Fibroblast of skin of back (primary cell): ENCODE measurements at regions not wholly inside any gene's neighbourhood (a gene's known extent, or its start where the extent isn't known, plus 50 kb on each side); places are given as distances from the start of the nearest gene placed in this dataset.
"Not testable (repeated sequence)": the region's sequence is repeated elsewhere in the genome, so short reads cannot be mapped to it uniquely, and the experiment has no call there.

Experiments
- DNase-seq: peaks from one replicate; pipeline ENCODE4 v3.0.0-alpha.2; 2013

DNA sequence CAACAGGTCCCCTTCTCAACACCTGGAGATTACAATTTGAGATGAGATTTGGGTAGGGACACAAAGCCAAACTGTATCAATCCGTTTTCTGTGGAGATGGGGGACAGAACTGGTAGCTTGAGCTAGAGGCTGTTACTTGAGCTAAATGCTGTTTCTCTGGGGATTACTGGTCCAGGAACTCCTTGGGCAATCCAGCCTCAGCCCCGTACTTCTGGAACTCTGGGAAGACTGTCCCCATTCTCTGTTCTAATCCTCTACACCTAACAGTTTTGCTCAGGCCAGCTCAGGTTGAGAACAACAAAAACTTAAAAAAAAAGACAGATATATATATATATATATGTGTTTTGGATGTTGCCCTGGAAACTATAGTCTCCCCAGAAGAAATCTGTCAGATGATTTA, 255.0 kb downstream of the GOLGA6L6 start:
- not testable (repeated sequence) for DNase-seq

DNA sequence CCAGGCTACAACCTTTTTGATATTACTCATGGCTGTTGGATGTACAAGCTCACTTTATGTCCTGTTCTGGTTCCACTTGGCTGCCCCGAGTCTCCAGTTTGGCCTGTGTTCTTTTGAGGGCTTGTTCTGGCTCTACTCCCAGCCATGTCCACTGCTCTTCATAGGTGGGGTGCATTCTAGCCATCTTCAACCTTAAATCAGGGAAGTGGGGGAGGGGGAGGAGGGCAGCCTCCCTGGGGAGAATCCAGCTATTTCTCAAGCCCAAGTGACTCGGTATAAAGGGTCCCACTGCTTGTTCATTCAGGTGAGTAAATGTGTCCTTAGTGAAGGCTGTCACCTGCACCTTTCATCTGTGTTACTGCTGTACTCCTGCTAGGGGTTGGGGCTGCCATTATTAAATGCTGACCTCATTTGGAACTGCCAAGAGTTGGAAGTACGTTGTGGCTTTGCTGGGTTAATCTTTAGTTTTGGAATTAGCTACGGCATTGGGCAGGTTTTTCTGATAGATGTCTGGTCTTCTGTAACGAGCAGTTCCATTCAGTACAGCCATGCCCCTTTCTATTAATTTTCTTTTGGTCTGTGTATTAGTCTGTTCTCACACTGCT, 255.8 kb downstream of the GOLGA6L6 start:
- not testable (repeated sequence) for DNase-seq

DNA sequence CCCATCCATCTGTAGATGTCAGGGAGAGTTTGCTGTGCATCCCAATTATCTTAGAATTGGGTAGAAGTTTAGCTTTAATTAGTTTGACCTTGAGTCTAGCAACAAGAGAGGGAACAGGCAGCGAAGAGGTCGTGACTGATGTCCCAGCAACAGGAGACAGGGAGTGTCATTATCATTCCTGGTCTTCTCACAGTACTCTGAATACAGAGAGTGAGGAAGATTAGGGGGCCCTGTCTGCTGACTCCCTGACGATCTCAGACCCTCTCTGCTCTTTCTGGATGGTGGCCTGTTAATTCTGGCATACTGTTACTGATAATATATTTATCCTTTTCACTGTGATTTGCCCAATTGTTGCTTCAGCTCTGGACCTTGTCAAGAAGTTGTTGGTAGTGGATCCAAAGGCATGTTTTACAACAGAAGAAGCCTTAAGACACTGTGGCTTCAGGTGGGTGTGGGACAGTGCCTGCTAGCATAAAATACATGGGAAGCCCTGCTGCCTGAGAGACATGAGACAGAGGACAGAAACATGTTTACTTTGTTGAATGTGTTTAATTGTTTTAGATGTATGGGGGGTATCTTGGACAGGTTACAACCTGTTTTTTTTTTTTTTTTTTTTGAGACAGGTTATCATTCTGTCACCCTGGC, 256.6 kb downstream of the GOLGA6L6 start:
- DNase-seq = not testable (repeated sequence)

GRCh38 chr15:20283651-20284050, 257.9 kb downstream of the GOLGA6L6 start:
- DNase-seq = not testable (repeated sequence)

DNA sequence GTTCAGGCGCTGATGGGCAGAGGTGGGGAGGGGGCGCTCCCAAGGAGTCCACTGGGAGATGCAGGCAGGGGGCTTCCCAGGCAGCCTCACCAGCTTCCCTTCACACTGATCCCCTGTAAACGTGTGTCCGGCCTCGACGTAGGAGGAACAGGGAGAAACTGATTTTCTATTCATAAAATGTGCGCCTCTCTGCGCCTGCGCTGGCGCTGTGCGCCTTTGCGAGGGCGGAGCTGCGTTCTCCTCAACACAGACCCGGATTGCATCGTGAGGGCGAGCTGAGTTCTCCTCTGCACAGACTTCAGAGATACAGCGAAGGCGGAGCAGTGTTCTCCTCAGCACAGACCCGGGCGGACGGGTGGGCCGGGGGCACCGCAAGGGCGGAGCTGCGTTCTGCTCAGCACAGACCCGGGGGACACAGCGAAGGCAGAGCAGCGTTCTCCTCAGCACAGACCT, 259.1 kb downstream of the GOLGA6L6 start:
- DNase-seq = not testable (repeated sequence)

GRCh38 chr15:20281567-20282275, 259.9 kb downstream of the GOLGA6L6 start:
- not testable (repeated sequence) for DNase-seq

DNA sequence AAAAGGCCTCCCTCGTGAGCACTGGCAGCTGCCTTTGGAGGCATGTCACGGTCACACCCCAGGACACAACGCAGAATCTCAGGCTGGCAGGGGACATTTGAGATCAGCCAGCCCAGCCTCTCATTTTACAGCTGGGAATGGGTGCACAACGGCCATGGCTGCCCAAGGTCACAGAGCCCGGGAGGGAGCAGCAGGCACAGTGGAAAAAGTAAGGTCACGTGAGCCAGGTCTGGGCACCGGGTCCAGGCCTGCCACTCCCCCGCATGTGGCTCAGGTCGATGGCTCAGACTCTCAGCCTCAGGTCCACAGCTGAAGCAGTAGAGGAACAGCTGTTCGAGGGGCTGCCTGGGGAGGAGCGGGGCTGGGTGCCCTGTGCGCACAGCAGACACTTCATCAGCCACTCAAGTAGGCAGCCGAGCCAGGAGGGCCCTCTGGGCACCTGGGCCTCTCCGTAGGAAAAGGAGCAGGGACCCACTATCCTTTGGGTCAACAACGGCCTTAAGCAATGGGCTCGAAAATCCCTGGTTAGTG, 260.6 kb downstream of the GOLGA6L6 start:
- no peak for DNase-seq

DNA sequence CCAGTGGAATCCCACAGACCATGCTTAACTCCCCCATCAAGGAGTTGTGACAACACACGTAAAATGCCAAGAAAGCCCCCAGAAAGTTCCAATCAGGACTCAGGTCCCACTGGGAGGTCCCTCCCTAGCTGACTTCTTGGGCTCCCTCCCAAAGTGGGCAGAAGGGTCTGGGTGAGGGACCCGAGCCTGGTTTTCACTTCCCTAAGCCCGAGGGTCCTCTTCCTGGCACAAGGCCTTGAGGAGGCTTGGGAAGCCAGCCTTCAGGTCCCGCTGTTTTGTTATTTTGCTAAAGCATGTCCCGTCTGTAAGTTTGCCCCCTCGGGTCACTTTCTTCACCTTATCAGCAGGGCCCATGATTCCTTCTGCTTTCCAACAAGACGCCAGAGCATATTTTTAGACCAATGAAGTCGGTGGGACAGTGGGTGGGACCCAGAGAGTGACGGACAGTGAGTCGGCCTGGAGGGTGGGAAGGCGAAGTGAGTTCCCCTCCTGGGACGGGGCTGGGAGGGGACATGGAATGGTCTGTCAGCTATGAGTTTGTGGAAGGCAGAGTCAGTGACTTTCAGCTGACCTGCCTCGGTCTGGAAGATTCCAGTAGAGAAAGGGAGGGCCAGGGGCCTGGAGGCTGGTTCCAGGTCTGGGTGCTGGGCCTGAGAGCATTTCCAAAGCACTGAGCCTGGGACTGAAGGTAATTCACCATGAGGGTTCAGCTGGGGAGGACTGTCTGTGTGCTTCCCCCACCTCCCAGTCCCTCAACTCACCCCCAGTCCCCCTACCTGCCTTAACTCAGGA, 261.3 kb downstream of the GOLGA6L6 start:
- DNase-seq = not testable (repeated sequence)

DNA sequence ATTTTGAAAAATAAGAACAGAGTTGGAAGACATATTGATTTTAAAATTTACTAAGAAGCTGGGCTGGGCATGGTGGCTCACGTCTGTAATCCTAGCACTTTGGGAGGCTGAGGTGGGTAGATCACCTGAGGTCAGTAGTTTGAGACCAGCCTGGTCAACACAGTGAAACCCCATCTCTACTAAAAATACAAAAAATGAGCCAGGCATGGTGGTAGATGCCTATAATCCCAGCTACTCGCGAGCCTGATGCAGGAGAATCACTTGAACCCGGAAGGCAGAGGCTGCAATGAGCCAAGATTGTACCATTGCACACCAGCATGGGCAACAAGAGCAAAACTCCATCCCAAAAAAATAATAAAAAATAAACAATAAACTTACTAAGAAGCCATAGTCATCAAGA, 262.5 kb downstream of the GOLGA6L6 start:
- not testable (repeated sequence) for DNase-seq

- not testable (repeated sequence) for DNase-seq
These were observed 263.2 kb downstream of the GOLGA6L6 start for GRCh38 chr15:20278376-20278775.

- DNase-seq = not testable (repeated sequence)
These were observed 264.1 kb downstream of the GOLGA6L6 start for GRCh38 chr15:20277451-20277850.

GRCh38 chr15:20276312-20277114, 265.1 kb downstream of the GOLGA6L6 start:
- DNase-seq = not testable (repeated sequence)

- DNase-seq = not testable (repeated sequence)
These were observed 266.1 kb downstream of the GOLGA6L6 start for GRCh38 chr15:20275373-20275967.

DNA sequence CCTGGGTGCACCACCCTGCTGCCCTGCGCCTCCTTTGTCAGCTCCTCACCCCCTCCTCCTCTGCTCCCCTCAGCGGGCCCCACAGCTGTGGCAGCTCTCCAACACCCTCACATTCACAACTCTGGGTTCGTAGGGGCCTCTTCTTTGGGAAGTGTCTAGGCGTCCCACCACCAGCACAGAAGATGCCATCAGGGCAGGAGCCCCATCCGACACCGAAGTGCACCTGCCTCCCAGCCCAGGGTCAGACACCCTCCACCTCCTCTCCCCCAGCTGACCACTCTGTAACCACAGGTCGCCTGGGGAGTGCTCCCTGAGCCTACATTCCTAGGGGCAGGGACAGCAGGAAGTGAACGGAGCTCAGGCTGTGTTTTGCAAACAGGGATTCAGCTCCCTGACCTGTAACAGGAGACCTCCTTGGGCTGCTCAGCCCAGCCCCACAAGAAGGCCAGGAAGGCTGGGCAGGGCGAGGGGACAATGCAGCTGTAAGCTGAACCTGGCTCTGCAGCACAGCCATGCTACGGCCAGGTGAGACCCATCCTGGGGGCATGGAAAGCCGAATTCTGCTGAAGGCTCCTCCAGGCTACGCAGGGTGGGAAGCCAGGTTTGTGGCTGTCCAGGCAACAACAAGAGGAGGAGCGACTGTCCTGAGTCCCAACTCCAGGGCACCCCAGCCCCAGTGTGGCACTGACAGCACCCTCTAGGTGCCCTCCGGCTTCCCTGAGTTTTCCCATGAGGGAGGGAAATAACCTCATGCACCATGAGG, 269.0 kb downstream of the GOLGA6L6 start:
- no peak for DNase-seq

- no peak for DNase-seq
These were observed 270.0 kb downstream of the GOLGA6L6 start for GRCh38 chr15:20271647-20272046.

- DNase-seq = not testable (repeated sequence)
These were observed 271.6 kb downstream of the GOLGA6L6 start for GRCh38 chr15:20269956-20270355.

- DNase-seq = not testable (repeated sequence)
These were observed 273.6 kb downstream of the GOLGA6L6 start for GRCh38 chr15:20267996-20268395.

DNA sequence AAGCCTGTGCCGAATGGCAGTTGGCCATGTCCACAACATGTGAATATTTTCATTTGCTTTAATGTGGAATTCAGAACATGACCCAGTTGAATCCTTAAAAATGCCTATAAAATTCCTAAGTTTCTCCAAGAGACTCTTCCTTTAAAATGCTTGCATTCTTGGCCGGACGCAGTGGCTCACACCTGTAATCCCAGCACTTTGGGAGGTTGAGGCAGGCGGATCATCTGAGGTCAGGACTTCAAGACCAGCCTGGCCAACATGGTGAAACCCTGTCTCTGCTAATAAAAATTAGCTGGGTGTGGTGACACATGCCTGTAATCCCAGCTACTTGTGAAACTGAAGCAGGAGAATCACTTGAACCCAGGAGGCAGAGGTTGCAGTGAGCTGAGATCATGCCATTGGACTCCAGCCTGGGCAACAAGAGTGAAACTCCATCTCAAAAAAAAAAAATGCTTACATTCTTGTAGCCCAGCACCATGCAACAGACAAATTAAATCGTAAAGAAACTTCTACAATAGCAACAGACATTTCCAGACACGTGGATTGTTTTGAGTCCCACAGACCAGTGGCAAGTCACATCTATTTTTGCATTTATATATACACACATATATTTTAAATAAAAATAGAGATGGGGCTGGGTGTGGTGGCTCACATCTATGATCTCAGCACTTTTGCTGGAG, 274.4 kb downstream of the GOLGA6L6 start:
- DNase-seq = not testable (repeated sequence)

- DNase-seq = not testable (repeated sequence)
These were observed 275.9 kb downstream of the GOLGA6L6 start for GRCh38 chr15:20265710-20266109.
